Activated CD4-positive, alpha-beta T cell treated with anti-CD3 and anti-CD28 coated beads, Interleukin-2, Interleukin-4, amounts not matched to agents 100 ng/mL and 50 ng/mL, durations not matched to agents 16 hours and 8 hours (primary cell): ENCODE measurements at regions not wholly inside any gene's neighbourhood (a gene's known extent, or its start where the extent isn't known, plus 50 kb on each side); places are given as distances from the start of the nearest gene placed in this dataset.
"Not testable (repeated sequence)": the region's sequence is repeated elsewhere in the genome, so short reads cannot be mapped to it uniquely, and the experiment has no call there.

Experiments
- DNase-seq: peaks from one replicate; pipeline ENCODE4 v3.0.0-alpha.2; 2020; ENCODE audit warnings: low spot score

GRCh38 chr15:62371683-62372082, 206.6 kb upstream of the C2CD4B start:
- not testable (repeated sequence) for DNase-seq

DNA sequence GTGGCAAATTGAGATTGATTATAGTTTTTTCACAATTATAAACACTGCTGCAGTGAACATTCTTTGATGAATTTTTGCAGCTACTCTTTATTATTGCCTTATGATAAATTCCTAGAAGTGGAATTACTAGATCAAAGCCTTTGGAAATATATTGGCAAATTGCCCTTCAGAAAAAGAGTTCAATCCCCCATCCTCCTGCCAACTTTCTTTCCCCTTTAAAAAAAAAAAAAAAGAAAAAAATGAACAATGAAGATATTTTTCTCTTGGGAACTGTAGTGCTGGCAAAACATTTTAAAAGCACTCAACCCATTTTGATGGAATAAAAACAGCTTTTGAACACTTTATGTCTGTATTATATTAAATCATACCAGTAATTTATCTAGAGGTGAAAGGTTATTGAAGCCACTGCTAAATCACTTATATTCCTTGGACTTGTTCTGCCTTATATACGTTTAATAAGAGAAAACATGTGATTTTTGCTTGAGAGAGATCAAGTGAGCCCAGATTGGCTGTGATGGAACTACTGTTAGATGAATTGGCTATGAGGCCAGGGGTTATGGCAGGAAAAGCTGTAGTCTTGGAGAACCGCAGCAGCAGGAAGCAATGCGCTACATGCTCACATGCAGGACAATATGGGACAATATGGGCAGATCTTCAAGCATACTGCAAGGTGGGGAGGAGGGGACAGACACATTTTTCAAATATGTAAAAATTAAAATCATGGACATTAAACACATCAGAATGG, 212.8 kb upstream of the C2CD4B start:
- DNase-seq: no peak

GRCh38 chr15:62378772-62379498, 213.8 kb upstream of the C2CD4B start:
- no peak for DNase-seq

DNA sequence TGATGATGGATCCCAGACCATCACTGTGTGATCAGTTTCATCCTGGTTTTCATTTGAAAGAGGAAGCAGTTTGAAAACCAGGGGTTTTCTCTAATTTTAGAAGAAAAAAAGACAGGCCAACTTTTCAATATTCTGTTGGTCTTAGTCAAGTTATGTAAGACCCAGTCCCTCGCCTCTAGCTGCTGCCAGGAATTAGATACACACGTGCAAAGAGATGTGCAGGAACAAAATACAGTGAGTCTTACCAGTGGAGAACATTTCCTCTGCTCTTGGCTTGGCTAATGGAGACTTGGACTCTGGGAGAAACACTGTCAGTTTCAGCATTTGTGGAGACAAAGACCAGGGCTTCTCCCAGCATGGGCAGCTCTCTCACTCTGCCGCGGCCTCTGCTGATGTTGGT, 214.9 kb upstream of the C2CD4B start:
- no peak for DNase-seq

DNA sequence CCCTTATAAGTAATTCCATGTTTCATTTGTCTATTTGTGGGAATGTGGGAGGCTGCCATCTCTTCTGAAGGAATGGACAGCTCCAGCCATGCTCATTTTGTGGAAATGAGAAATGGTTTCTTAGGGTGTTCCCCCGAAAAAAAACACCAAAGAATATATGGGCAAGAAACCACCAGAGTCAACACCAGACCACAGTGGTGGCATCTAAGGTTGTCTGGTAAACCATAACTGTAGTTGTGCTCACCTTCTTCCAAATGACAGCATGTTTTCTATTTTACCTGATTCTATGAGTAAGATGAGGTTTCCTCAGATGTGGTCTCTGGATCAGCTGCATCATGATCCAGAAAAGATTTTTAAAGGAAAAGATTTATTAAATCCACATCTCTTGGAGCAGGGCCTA, 217.0 kb upstream of the C2CD4B start:
- DNase-seq: no peak

- DNase-seq: peak; percentile 64
Measured at GRCh38 chr15:62389885-62390790, 225.1 kb upstream of the C2CD4B start, which contains the start of gene TLN2. TSS of gene TLN2 (plus strand) at chr15:62390550.

DNA sequence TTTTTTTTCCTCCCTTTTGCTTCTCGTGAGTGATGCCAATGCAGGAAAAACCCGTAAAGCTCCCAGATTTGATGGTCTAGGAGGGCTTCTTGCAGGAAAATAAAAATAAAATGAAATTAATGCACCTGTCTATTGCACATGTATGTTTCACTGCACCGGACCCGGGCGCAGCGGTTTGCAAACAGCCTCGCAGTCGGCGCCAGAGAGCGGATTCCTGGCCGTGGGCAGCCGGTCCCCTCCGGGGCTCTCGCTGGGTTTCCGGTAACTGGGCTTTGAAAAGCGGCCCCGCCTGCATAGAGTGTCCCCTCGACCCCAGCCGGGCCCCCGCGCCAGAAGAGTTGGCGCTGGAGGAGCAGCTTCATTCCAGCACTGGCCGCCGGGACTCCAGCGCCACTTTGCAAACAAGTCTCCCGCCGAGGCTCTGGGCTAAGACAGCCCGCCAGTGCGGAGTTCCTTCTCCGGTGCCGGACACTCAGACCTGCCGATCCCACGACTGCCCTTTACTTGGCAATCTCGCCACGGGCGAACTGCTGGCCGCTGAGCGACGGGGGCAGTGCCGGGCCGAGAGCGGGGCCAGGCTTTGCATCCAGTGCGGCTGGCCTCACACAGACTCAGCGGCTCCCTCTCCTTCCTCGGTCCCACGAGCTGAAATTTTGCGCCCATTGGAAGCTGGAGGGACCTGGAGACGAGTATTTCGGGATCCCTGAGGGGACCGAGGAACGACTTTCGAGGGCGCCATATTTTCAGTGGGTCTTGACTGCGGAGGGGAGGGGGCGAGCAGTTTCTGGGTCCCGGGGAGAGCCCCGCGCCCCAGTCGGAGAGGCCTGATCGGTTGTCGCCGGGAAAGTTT, 225.9 kb upstream of the C2CD4B start:
- DNase-seq: peak; percentile 6

DNA sequence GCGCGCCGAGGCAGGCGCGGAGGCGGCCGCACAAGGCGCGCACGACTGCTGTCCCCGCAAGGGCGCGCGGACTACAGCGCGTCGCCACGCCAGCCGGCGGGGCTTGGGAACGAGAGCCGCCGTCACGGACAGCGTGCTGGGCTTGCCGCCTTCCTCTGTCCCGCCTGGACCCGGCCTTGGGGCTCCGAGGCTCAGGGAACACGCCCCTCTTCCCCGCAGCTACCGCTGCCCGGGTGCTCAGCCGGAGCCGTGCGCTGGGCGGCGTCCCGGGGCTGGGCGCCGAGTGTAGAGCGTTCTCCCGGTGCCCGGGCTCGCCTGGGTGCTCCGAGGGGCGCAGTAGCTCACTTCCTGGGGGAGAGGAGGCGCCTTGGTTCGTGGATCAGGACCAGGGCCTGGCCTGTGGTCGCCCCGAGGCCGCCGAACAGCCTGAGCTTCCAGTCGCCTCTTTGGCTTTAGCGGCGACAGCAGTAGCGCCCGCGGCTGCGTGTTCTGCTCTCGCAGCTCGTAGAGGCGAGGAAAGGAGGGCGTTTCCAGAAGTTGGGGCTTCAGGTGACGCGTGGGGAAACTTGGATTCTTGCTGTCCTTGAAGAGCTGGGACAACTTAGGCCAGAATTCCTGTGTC, 226.7 kb upstream of the C2CD4B start:
- peak; percentile 12 for DNase-seq

GRCh38 chr15:62392376-62392775, 227.3 kb upstream of the C2CD4B start:
- DNase-seq: peak; percentile 30

DNA sequence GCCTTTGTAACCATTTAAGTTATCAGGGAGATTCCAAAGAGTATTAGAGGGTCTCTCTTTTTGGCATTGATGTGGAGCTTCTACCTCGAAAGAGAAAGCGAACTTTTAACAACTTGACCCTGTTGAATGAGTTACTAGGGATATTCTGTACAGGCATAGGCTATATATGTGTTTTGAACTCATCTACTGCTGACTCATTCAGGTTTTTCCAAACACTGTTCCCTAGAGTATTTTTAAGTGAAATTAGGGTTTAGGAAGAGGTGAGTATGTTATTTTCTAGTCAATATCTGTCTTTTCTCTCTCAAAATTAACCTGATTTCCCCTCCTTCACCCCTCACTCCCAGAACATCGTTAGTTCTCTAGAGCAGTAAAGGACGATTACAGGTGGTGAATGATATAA, 228.1 kb upstream of the C2CD4B start:
- no peak for DNase-seq

DNA sequence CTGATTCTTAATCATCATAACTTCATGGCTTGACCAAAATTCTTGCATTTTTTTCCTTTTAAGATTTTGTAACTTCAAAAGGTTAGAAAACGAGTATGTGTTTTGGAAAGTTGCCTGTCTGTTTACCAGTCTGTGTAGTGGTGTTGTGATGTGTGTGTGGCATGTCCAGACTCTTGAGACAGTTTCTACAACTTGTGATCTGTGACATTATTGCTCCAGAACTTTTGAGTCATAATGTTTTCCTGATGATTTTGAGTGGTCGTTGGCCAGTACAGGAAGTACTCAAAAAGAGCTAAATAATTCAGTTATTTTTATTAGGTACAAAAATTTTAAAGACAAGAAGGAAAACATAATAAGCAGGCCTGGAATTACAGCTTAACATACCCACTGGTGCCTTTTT, 229.0 kb upstream of the C2CD4B start:
- DNase-seq: no peak

GRCh38 chr15:62400778-62401177, 235.7 kb upstream of the C2CD4B start:
- DNase-seq: no peak

DNA sequence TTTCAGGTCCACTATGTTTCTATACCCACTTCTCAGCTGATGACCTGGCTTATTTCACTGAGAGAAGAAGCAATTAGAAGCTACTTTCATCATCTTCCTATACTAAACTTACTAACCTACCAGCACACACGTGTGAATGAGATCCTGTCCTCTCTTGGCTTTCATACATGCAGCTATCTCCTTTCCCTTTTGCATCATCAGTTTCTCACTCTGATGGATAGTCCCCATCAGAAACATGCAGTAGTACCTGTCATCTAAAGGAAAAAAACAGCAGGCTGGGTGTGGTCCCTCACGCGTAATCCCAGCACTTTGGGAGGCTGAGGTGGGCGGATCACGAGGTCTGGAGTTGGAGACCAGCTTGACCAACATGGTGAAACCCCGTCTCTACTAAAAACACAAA, 237.6 kb upstream of the C2CD4B start:
- no peak for DNase-seq

DNA sequence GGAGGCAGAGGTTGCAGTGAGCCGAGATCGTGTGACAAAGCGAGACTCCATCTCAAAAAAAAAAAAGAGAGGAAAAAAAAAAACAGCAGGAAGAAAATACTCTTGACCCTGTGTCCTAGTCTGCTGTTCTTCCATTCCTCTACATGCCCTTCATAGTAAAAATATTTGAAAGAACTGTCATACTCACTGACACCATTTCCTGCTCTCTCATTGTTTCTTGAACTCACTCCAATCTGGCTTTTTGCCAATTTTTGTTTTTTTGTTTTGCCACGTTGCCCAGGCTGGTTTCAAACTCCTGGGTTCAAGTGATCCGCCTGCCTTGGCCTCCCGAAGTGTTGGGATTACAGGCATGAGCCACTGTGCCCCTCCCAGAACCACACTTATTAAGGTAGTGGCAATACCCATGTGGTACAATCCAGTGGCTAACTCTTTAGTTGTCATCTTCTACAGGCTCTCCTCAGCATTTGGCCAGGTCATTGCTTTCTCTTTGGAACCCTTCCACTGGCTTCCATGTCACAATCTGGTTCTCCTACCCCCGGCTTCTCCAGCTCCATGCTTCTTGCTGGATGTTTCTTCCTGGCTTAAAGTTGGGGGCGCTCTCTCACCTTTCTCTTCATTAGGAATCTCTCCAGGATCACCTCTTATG, 238.2 kb upstream of the C2CD4B start:
- DNase-seq: no peak

- no peak for DNase-seq
Measured at GRCh38 chr15:62404194-62404985, 239.3 kb upstream of the C2CD4B start.

DNA sequence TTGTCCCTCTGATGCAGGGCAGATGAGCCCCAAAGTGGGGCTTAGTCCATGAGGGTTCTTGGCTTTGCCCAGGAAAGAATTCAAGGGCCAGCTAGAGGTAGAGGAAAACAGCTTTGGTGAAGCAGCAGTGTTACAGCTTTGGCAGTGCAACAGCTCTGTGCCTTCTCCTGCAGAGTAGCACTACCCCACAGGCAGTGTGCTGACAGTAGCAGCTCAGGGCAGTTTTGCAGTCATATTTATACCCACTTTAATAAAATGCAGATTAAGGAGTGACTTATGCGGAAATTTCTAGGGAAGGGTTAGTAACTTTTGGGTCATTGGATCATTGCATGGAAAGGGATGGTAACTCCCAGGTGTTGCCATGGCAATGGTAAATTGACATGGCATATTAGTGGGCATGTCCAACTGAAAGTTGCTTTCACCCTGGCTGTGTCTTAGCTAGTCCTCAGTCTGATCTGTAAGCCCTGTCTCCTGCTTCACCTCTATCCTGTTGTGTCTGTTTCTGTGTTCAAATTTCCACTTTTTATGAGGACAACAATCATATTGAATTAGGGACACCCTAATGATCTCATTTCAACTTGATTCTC, 241.3 kb upstream of the C2CD4B start:
- DNase-seq: no peak

DNA sequence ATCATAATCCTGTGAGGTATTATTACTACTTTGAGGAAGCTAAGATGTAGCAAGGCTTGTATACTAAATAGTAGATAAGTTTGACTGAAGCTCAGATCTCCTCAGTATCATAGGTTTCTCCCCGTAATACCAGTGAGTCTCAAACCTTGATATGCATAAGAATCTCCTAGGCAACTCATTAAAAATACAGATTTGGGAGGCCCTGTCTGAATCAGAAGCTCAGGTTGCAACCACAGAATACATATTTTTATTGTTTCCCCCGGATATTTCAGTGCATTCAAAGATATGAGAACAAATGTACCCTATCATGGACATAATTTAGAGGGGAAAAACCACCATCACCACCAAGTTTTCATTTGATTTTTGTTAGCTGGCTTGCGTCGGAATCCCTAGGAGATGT, 242.1 kb upstream of the C2CD4B start:
- DNase-seq: no peak

DNA sequence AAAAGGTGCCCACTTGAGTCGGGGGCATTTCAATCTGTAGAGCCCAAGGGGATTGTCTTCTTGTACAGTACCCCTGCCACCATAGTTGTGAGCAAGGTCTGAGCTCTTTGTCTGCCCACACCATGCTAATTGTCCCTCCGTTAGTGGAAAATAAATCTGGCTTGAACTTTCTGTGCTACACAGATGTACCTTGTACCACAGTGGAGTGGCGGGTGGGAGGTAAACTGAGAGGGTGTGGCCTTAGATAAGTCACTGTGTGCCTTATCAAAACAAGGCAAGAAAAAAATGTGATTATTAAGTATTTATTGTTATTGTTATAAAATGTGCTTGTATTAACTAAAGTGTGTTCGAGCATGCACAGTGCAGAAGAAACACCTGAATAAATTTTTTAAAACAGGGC, 242.9 kb upstream of the C2CD4B start:
- DNase-seq: no peak

- no peak for DNase-seq
Measured at GRCh38 chr15:62409466-62409865, 244.4 kb upstream of the C2CD4B start.
